NCI-H2196 treated with DMSO at 0.1 percent for 48 hours (cell line): ENCODE measurements at regions not wholly inside any gene's neighbourhood (a gene's known extent, or its start where the extent isn't known, plus 50 kb on each side); places are given as distances from the start of the nearest gene placed in this dataset.

Experiments
- DNase-seq: peaks from one replicate; lab custom pipeline; 2025; ENCODE audit not compliant: unreplicated experiment; lab: John Stamatoyannopoulos, UW

GRCh38 chr17:33403194-33403593 lies 110.1 kb upstream of the ASIC2 start:
- no peak for DNase-seq

- DNase-seq = no peak
These were observed 111.2 kb upstream of the ASIC2 start for GRCh38 chr17:33404070-33404819.

GRCh38 chr17:33416131-33416530 lies 123.0 kb upstream of the ASIC2 start:
- no peak for DNase-seq

- DNase-seq = no peak
These were observed 128.8 kb upstream of the ASIC2 start for GRCh38 chr17:33421933-33422332.

- DNase-seq = no peak
These were observed 140.5 kb upstream of the ASIC2 start for GRCh38 chr17:33433581-33433980.

- no peak for DNase-seq
These were observed 141.7 kb upstream of the ASIC2 start for GRCh38 chr17:33434841-33435240.

- no peak for DNase-seq
These were observed 142.7 kb upstream of the ASIC2 start for GRCh38 chr17:33435721-33436301.

- DNase-seq = no peak
These were observed 143.2 kb upstream of the ASIC2 start for GRCh38 chr17:33436321-33436720.

- no peak for DNase-seq
These were observed 145.0 kb upstream of the ASIC2 start for GRCh38 chr17:33438139-33438538.

GRCh38 chr17:33438578-33438977 lies 145.5 kb upstream of the ASIC2 start:
- DNase-seq = no peak

- DNase-seq = no peak
These were observed 149.2 kb upstream of the ASIC2 start for GRCh38 chr17:33442320-33442719.

GRCh38 chr17:33444731-33445130 lies 151.6 kb upstream of the ASIC2 start:
- DNase-seq = no peak

- DNase-seq = no peak
These were observed 154.0 kb upstream of the ASIC2 start for GRCh38 chr17:33447090-33447489.

GRCh38 chr17:33451221-33451620 lies 158.1 kb upstream of the ASIC2 start:
- no peak for DNase-seq

- no peak for DNase-seq
These were observed 164.4 kb upstream of the ASIC2 start for GRCh38 chr17:33457477-33457876.

GRCh38 chr17:33459078-33459940 lies 166.2 kb upstream of the ASIC2 start:
- DNase-seq = no peak

GRCh38 chr17:33460781-33461450 lies 167.8 kb upstream of the ASIC2 start:
- DNase-seq = no peak

- DNase-seq = no peak
These were observed 170.8 kb upstream of the ASIC2 start for GRCh38 chr17:33463887-33464286.

GRCh38 chr17:33464669-33465280 lies 171.7 kb upstream of the ASIC2 start:
- no peak for DNase-seq

- no peak for DNase-seq
These were observed 176.3 kb upstream of the ASIC2 start for GRCh38 chr17:33469421-33469820.

GRCh38 chr17:33469911-33470310 lies 176.8 kb upstream of the ASIC2 start:
- DNase-seq = no peak
